Tibial nerve (tissue), 4 donors: ENCODE measurements at regions not wholly inside any gene's neighbourhood (a gene's known extent, or its start where the extent isn't known, plus 50 kb on each side); places are given as distances from the start of the nearest gene placed in this dataset.

Experiments
- DNase-seq, 2 donors: peaks; one replicate each; pipeline ENCODE4 v3.0.0-alpha.2; 2019; ENCODE audit warnings: low spot score in 2 of 2
- H3K27ac ChIP-seq, 4 donors: fragments of 200-600 bp; sonication (generic) in 3 of 4; one replicate each; pipeline ENCODE4 v1.5.1; 2017 to 2019; ENCODE audit warnings: mild to moderate bottlenecking in 1 of 4
- H3K27me3 ChIP-seq, 2 donors: fragments of 200-600 bp; sonication (generic) in 1 of 2; one replicate each; pipeline versions ENCODE4 v1.5.1 to v1.6.0; 2017 to 2019
- H3K36me3 ChIP-seq, 3 donors: fragments of 200-600 bp; sonication (generic); one replicate each; pipeline ENCODE4 v1.5.1; 2018 to 2019
- H3K4me1 ChIP-seq, 4 donors: fragments of 200-600 bp; sonication (generic) in 3 of 4; one replicate each; pipeline ENCODE4 v1.5.1; 2017 to 2019
- H3K4me3 ChIP-seq, 4 donors: fragments of 200-600 bp; sonication (generic) in 3 of 4; one replicate each; pipeline ENCODE4 v1.5.1; 2017 to 2019; ENCODE audit warnings: mild to moderate bottlenecking in 1 of 4, moderate library complexity in 1 of 4
- H3K9me3 ChIP-seq, 4 donors: fragments of 200-600 bp; sonication (generic) in 3 of 4; one replicate each; pipeline ENCODE4 v1.5.1; 2017 to 2019
- EP300 ChIP-seq, 2 donors: sonication (generic); formaldehyde crosslinking; IDR thresholded peaks; one replicate each; pipeline ENCODE4 v1.6.1; 2017; ENCODE audit warnings: antibody characterized with exemption in 2 of 2, mild to moderate bottlenecking in 1 of 2
- POLR2A ChIP-seq, 2 donors: fragments of 450-650 bp; IDR thresholded peaks; one replicate each; pipeline ENCODE4 v1.6.1; 2017; ENCODE audit warnings: antibody characterized with exemption in 2 of 2, mild to moderate bottlenecking in 2 of 2, moderate library complexity in 2 of 2
- WGBS, 2 donors: methylation state at CpG; one replicate each; pipeline ENCODE4 v1.1.5; 2018; 5-methylcytosine and 5-hydroxymethylcytosine counted together
- TF ChIP-seq, protein P1 (sequence below), 5 experiments: fragments of 200-600 bp in 3 of 5; fragments of 450-650 bp in 2 of 5; sonication (generic) in 3 of 5; IDR thresholded peaks; one replicate each; pipeline ENCODE4 v1.5.1; 2016 to 2019; ENCODE audit warnings: antibody characterized with exemption in 5 of 5, mild to moderate bottlenecking in 3 of 5, moderate library complexity in 2 of 5

DNA sequence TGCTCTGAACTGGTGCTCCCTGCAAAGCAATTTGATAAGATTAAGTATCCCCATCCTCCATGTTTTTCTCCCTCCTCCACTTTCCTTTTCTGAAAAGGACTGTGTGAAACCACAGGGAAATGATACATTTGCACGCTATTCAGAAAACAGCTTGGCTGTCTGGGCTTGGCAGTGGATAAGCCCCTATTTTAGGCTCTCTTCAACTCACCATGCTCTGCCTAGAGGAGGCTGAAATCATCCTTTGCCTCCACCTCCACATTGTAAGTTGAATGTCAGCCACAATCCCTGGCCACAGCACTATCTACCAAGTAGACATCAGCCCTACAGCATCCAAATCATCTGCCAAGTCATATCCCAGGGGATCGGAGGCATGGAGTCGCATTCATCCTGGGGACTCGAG lies 642.3 kb downstream of the RPS29 start:
- H3K27ac ChIP-seq: no peak overlapping the region
- H3K4me3 ChIP-seq: no peak overlapping the region
- WGBS, 2 donors: 75 to 76% methylated on average over 4 of the region's 4 CpGs
- H3K36me3 ChIP-seq: no peaks in the 10 kb centered on the region
- H3K27me3 ChIP-seq: no peaks in the 10 kb centered on the region
- H3K9me3 ChIP-seq: no peaks in the 10 kb centered on the region
- no peak for DNase-seq
- TF ChIP-seq POLR2A (IDR thresholded peaks at IDR 0.05) (no peak), EP300 (IDR thresholded peaks at IDR 0.05) (no peak)
- no peaks in the 10 kb centered on the region for H3K4me1 ChIP-seq

DNA sequence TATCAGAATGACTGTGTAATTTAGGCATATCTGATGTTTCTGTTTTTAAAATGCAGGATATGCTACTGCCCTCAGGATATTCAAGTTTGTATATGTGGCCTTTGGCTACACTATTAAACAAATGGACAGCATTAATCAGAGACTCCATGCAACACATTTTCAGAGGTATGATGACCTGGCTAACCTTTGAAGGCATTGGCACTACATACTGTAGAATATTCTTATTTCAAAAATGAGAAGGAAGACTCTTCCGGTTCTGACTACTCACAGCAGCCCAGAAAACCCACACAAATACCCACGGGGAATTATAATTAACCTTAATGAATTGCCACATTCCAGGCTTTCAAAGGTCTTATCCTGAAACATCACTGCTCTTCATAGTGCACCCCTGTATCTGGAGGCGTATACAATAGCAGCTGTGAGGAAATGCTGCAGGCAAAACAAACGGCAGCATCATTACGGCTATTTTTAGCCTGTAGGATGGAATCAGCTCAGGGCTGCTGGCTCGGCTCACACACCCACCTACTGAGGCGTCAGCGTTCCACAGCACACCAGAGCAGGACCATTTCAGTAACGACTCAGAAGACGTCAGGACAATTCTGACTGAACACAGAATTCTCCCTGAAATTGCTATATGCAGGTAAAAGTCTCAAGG lies 648.5 kb downstream of the RPS29 start:
- Histone ChIP-seq H3K4me1 (peaks cover 0 to 7% (median 0%) of the 10 kb centered on the region in 4 donors), H3K9me3 (no peaks in the 10 kb centered on the region), H3K36me3 (no peaks in the 10 kb centered on the region), H3K27ac (no peak overlapping the region), H3K27me3 (no peaks in the 10 kb centered on the region), H3K4me3 (no peak overlapping the region)
- no peak for DNase-seq
- TF ChIP-seq, protein P1, sequence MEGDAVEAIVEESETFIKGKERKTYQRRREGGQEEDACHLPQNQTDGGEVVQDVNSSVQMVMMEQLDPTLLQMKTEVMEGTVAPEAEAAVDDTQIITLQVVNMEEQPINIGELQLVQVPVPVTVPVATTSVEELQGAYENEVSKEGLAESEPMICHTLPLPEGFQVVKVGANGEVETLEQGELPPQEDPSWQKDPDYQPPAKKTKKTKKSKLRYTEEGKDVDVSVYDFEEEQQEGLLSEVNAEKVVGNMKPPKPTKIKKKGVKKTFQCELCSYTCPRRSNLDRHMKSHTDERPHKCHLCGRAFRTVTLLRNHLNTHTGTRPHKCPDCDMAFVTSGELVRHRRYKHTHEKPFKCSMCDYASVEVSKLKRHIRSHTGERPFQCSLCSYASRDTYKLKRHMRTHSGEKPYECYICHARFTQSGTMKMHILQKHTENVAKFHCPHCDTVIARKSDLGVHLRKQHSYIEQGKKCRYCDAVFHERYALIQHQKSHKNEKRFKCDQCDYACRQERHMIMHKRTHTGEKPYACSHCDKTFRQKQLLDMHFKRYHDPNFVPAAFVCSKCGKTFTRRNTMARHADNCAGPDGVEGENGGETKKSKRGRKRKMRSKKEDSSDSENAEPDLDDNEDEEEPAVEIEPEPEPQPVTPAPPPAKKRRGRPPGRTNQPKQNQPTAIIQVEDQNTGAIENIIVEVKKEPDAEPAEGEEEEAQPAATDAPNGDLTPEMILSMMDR (IDR thresholded peaks at IDR 0.05): no peak
- TF ChIP-seq EP300 (IDR thresholded peaks at IDR 0.05): no peak
- TF ChIP-seq POLR2A (IDR thresholded peaks at IDR 0.05): no peak
- 14 to 18% methylated on average over 10 of the region's 10 CpGs for WGBS, 2 donors

DNA sequence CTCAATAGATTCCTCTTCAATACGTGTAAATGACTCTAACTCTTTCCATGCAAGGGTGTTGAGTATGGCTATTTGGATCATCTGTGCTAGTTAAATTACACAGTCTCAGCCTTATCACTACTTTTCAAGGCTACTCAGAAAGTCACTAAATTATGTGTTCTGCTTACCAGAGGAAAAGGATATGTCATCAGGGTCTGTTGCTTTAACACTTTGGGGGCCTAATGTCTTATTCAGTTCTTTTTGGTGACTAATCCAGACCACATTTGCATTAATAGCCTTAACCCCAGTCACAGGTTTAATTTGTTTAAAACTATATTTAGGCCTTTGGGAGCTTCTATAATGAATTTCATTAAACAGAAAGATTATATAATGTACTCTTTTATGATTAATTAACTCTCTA lies 649.3 kb downstream of the RPS29 start:
- no peak for DNase-seq
- no peak overlapping the region for H3K4me3 ChIP-seq
- TF ChIP-seq EP300 (IDR thresholded peaks at IDR 0.05) (no peak), POLR2A (IDR thresholded peaks at IDR 0.05) (no peak)
- TF ChIP-seq, protein P1 (IDR thresholded peaks at IDR 0.05): no peak
- WGBS, 2 donors: 31 to 62% methylated on average over 1 of the region's 1 CpG
- peaks cover 0 to 7% (median 0%) of the 10 kb centered on the region in 4 donors for H3K4me1 ChIP-seq
- no peaks in the 10 kb centered on the region for H3K36me3 ChIP-seq
- no peaks in the 10 kb centered on the region for H3K9me3 ChIP-seq
- no peaks in the 10 kb centered on the region for H3K27me3 ChIP-seq
- H3K27ac ChIP-seq: no peak overlapping the region

DNA sequence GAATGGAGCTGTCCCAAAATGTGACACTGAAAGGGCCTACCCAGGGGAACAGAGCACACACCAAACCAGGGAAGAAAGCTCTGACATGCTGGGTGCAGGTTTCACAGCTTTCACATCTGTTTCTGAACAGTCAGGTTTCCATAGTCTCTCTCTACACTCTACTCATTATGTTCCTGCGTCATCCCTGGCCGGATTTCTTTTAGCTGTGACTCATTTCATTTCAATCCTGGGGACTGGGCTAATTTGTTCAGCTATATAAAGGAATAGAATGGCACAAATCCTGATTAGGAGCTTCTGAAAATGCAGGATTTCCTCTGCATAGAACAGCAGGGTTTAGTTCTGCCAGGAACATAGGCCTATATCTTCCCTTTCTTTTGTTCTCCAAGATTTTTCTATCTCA lies 649.8 kb downstream of the RPS29 start:
- DNase-seq: no peak
- H3K27ac ChIP-seq: no peak overlapping the region
- no peaks in the 10 kb centered on the region for H3K9me3 ChIP-seq

DNA sequence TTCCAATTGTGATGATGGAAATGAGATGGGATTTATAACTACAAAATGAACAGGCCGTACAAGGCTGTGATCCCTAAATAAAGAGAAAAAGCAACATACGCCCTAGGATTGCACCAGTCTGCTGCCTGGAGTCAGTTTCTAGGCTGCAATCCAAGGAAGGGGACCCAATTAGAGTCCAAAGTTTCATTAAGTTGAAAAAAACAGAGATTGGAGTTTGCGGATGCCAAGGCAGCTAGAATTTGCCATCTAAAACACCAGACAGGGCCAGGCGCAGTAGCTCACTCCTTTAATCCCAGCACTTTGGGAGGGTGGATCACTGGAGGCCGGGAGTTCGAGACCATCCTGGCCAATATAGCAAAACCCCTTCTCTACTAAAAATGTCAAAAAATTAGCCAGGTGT lies 661.0 kb downstream of the RPS29 start:
- no peak overlapping the region for H3K4me3 ChIP-seq

More for the DNA sequence above, 649.8 kb downstream of the RPS29 start:
- Histone ChIP-seq H3K27me3 (no peaks in the 10 kb centered on the region), H3K4me3 (no peak overlapping the region), H3K4me1 (peaks cover 0 to 7% (median 0%) of the 10 kb centered on the region in 4 donors), H3K36me3 (no peaks in the 10 kb centered on the region)
- TF ChIP-seq, protein P1 (IDR thresholded peaks at IDR 0.05): no peak
- TF ChIP-seq POLR2A (IDR thresholded peaks at IDR 0.05) (no peak), EP300 (IDR thresholded peaks at IDR 0.05) (no peak)
- 34 to 37% methylated on average over 2 of the region's 2 CpGs for WGBS, 2 donors

More for the DNA sequence above, 661.0 kb downstream of the RPS29 start:
- TF ChIP-seq POLR2A (IDR thresholded peaks at IDR 0.05) (no peak), EP300 (IDR thresholded peaks at IDR 0.05) (no peak)
- TF ChIP-seq, protein P1 (IDR thresholded peaks at IDR 0.05): no peak
- H3K36me3 ChIP-seq: no peaks in the 10 kb centered on the region
- no peak for DNase-seq
- no peaks in the 10 kb centered on the region for H3K9me3 ChIP-seq
- no peak overlapping the region for H3K27ac ChIP-seq
- 90 to 91% methylated on average over 6 of the region's 6 CpGs for WGBS, 2 donors
- H3K27me3 ChIP-seq: no peaks in the 10 kb centered on the region
- no peaks in the 10 kb centered on the region for H3K4me1 ChIP-seq
